ENCODE measurements at regions not wholly inside any gene's neighbourhood (a gene's known extent, or its start where the extent isn't known, plus 50 kb on each side); places are given as distances from the start of the nearest gene placed in this dataset.

- H3K27ac ChIP-seq, result no peak overlapping the region
- TF ChIP-seq CTCF (IDR thresholded peaks at IDR 0.05) (no peak), ZFX (IDR thresholded peaks at IDR 0.05; ENCODE audit: borderline replicate concordance) (no peak)
These were observed 360.3 kb upstream of the TNRC6C start for GRCh38 chr17:77598241-77598620.

GRCh38 chr17:77599699-77600098, 358.8 kb upstream of the TNRC6C start:
- no peak overlapping the region for H3K27ac ChIP-seq
- no peak for TF ChIP-seq ZFX (IDR thresholded peaks at IDR 0.05; ENCODE audit: borderline replicate concordance)
- TF ChIP-seq CTCF (IDR thresholded peaks at IDR 0.05), result no peak

- TF ChIP-seq ZFX (IDR thresholded peaks at IDR 0.05; ENCODE audit: borderline replicate concordance), result no peak
- TF ChIP-seq CTCF (IDR thresholded peaks at IDR 0.05), result no peak
- H3K27ac ChIP-seq, result no peak overlapping the region
These were observed 358.2 kb upstream of the TNRC6C start for GRCh38 chr17:77600346-77600745.

- H3K27ac ChIP-seq, result no peak overlapping the region
- TF ChIP-seq CTCF (IDR thresholded peaks at IDR 0.05), result no peak
- TF ChIP-seq ZFX (IDR thresholded peaks at IDR 0.05; ENCODE audit: borderline replicate concordance), result no peak
These were observed 357.2 kb upstream of the TNRC6C start for GRCh38 chr17:77601054-77601979.

GRCh38 chr17:77602062-77602746, 356.3 kb upstream of the TNRC6C start:
- no peak overlapping the region for H3K27ac ChIP-seq
- TF ChIP-seq ZFX (IDR thresholded peaks at IDR 0.05; ENCODE audit: borderline replicate concordance) (no peak), CTCF (IDR thresholded peaks at IDR 0.05) (no peak)

GRCh38 chr17:77602883-77603640, 355.4 kb upstream of the TNRC6C start:
- TF ChIP-seq CTCF (IDR thresholded peaks at IDR 0.05) (no peak), ZFX (IDR thresholded peaks at IDR 0.05; ENCODE audit: borderline replicate concordance) (no peak)
- H3K27ac ChIP-seq, result no peak overlapping the region

Measured in 22Rv1 (cell line).